ENCODE measurements at regions not wholly inside any gene's neighbourhood (a gene's known extent, or its start where the extent isn't known, plus 50 kb on each side); places are given as distances from the start of the nearest gene placed in this dataset.
A peak's percentile ranks its signal among the peaks of the same experiment; 100 is the strongest.
"Not testable (repeated sequence)": the region's sequence is repeated elsewhere in the genome, so short reads cannot be mapped to it uniquely, and the experiment has no call there.

DNA sequence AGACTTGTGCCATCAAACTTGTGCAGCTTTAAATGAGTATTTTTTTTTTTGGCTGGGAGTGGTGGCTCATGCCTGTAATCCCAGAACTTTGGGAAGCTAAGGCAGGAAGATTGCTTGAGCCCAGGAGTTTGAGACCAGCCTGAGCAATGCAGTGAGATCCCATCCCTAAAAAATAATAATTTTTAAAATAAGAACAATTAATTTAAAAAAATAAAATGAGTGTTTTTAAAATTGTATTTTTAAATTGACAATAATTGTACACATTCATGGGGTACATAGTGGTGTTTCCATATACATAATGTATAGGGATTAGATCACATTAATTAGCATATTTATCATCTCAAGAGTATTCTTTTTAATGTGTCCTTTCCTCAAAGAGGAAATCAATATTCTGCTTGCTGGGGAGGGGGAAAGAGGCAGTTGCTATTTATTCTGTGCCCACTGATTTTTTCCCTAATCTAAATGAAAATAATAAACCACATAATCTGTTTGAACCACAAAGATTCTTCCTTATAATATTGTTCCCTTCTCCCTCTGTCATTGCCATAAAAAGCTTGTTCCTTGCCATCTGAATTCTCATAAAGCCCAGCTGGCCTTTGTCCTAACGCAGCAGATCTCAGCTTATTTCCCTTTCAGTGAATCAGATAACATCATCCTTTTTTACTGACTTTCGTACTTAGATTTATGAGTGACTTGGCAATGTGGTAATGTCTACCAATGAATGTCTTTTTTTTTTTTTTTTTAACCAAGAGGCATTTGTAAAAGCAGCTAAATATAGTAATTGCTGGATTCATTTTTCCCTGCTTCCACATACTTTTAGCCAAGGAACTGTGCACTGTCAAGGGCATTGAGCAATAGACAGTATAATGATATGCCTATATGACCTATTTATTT, 81.8 kb upstream of the RUBCNL start:
- 17% methylated on average over 2 of the region's 2 CpGs for WGBS
- H3K9me3 ChIP-seq: no peaks in the 10 kb centered on the region
- H3K36me3 ChIP-seq: no peaks in the 10 kb centered on the region
- H3K4me1 ChIP-seq: no peaks in the 10 kb centered on the region
- H3K4me3 ChIP-seq: no peak overlapping the region
- no peaks in the 10 kb centered on the region for H3K27me3 ChIP-seq
- no peak overlapping the region for H3K27ac ChIP-seq
- DNase-seq (ENCODE audit: low spot score in 2 of 2): no peak
- no peak for TF ChIP-seq POLR2AphosphoS5 (IDR thresholded peaks at IDR 0.05)
- TF ChIP-seq POLR2A (IDR thresholded peaks at IDR 0.05): no peak
- TF ChIP-seq EP300 (IDR thresholded peaks at IDR 0.05): no peak
- TF ChIP-seq, protein P1, sequence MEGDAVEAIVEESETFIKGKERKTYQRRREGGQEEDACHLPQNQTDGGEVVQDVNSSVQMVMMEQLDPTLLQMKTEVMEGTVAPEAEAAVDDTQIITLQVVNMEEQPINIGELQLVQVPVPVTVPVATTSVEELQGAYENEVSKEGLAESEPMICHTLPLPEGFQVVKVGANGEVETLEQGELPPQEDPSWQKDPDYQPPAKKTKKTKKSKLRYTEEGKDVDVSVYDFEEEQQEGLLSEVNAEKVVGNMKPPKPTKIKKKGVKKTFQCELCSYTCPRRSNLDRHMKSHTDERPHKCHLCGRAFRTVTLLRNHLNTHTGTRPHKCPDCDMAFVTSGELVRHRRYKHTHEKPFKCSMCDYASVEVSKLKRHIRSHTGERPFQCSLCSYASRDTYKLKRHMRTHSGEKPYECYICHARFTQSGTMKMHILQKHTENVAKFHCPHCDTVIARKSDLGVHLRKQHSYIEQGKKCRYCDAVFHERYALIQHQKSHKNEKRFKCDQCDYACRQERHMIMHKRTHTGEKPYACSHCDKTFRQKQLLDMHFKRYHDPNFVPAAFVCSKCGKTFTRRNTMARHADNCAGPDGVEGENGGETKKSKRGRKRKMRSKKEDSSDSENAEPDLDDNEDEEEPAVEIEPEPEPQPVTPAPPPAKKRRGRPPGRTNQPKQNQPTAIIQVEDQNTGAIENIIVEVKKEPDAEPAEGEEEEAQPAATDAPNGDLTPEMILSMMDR (IDR thresholded peaks at IDR 0.05): no peak

DNA sequence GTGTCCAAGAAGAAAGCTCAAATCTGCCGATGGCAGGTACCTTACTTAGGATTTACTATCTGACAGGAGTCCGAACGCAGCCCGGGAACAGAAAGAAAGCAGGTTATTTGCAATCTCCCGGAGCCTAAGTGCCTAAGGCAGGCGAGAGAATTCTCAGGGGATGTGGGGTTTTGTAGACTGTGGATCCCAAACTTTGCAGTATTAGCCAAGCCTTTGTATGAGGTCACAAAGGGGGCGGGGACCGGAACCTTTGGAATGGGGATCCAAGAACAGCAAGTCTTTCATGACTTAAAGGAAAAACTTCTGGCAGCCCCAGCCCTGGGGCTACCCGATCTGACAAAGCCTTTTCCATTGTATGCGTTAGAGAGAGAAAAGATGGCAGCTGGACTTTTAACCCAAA, 80.6 kb upstream of the RUBCNL start:
- not testable (repeated sequence) for H3K9me3 ChIP-seq; DNase-seq (ENCODE audit: low spot score in 2 of 2); H3K4me3 ChIP-seq; H3K27me3 ChIP-seq; H3K4me1 ChIP-seq; H3K36me3 ChIP-seq
- WGBS: 68% methylated on average over 9 of the region's 10 CpGs
- peak overlapping the region; percentile 34 for H3K27ac ChIP-seq

DNA sequence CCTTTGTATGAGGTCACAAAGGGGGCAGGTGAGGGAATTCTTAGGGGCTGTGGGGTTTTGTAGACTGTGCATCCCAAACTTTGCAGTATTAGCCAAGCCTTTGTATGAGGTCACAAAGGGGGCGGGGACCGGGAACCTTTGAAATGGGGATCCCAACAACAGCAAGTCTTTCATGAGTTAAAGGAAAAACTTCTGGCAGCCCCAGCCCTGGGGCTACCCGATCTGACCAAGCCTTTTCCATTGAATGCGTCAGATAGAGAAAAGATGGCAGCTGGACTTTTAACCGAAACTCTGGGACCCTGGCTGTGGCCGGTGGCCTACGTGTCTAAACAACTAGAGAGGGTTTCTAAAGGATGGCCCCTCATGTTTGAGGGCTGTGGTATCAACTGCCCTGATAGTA, 79.0 kb upstream of the RUBCNL start:
- H3K27me3 ChIP-seq; DNase-seq (ENCODE audit: low spot score in 2 of 2); H3K4me3 ChIP-seq; H3K27ac ChIP-seq; H3K9me3 ChIP-seq; H3K4me1 ChIP-seq; H3K36me3 ChIP-seq: not testable (repeated sequence)
- WGBS: 81% methylated on average over 7 of the region's 7 CpGs

DNA sequence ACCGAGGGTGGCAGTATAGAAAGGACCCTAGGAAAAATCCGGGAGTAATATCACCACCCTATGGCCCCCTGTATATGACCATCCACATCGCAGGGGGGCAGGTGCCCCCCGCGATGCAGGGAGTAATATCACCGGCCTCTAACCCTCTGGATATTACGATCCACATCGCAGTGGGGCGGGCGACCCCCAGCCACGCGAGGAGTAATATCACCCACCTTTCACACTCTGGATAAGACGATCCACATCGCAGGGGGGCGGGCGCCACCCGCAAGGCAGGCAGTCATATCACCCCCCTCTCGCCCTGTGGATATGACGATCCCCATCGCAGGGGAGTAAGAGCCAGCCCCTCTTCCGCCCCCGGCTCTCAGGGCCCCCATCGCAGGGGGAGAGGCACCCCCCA, 76.7 kb upstream of the RUBCNL start:
- Histone ChIP-seq H3K36me3 (no peaks in the 10 kb centered on the region), H3K4me3 (no peak overlapping the region), H3K9me3 (no peaks in the 10 kb centered on the region), H3K4me1 (no peaks in the 10 kb centered on the region), H3K27me3 (no peaks in the 10 kb centered on the region), H3K27ac (no peak overlapping the region)
- DNase-seq (ENCODE audit: low spot score in 2 of 2): no peak
- 86% methylated on average over 6 of the region's 23 CpGs for WGBS
- TF ChIP-seq, protein P1 (IDR thresholded peaks at IDR 0.05): no peak
- TF ChIP-seq POLR2A (IDR thresholded peaks at IDR 0.05) (no peak), POLR2AphosphoS5 (IDR thresholded peaks at IDR 0.05) (no peak), EP300 (IDR thresholded peaks at IDR 0.05) (no peak)

DNA sequence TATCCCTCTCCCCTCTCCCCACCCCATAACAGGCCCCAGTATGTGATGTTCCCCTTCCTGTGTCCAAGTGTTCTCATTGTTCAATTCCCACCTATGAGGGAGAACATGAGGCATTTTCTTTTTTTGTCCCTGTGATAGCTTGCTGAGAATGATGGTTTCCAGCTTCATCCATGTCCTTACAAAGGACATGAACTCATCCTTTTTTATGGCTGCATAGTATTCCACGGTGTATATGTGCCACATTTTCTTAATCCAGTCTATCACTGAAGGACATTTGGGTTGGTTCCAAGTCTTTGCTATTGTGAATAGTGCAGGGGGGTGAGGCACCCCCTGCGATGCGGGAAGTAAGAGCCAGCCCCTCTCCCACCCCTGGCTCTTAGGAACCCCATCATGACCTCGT, 73.2 kb upstream of the RUBCNL start:
- H3K4me1 ChIP-seq; H3K9me3 ChIP-seq; H3K27ac ChIP-seq; H3K27me3 ChIP-seq; H3K4me3 ChIP-seq; DNase-seq (ENCODE audit: low spot score in 2 of 2); H3K36me3 ChIP-seq: not testable (repeated sequence)
- WGBS: 88% methylated on average over 4 of the region's 4 CpGs

DNA sequence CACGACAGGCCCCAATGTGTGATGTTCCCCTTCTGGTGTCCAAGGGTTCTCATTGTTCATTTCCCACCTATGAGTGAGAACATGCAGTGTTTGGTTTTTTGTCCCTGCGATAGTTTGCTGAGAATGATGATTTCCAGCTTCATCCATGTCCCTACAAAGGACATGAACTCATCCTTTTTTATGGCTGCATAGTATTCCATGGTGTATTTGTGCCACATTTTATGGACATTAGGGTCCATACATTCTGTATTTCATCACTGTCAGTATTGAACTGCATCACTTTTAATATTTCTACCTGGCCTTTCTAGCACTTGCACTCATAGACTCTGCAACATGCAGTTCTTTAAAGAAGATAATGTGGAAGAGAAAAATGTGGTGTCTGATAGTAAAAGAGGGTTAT, 70.2 kb upstream of the RUBCNL start:
- not testable (repeated sequence) for H3K27ac ChIP-seq; H3K4me1 ChIP-seq; H3K27me3 ChIP-seq; H3K4me3 ChIP-seq; H3K36me3 ChIP-seq; H3K9me3 ChIP-seq; DNase-seq (ENCODE audit: low spot score in 2 of 2)
- WGBS: 63% methylated on average over 2 of the region's 2 CpGs

DNA sequence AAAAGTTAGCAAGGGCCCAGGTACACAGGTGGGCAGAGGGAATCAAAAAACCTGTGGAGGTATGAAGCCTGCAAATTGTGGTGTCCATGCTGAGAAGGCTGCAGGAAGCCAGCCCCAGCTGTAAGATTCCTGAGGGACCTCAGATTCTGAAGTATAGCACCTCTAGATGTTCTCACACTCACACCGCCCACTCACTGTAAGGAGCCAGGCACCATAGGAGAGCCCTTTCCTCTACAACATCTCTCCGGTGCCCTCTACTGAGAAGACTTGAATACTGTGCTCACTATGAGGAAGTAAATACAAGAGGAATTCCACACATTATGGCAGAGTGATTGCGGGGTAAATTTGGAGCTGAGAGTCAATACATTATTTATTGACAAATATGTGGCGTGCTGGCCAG, 68.9 kb upstream of the RUBCNL start:
- not testable (repeated sequence) for H3K4me3 ChIP-seq; DNase-seq (ENCODE audit: low spot score in 2 of 2); H3K36me3 ChIP-seq; H3K4me1 ChIP-seq; H3K9me3 ChIP-seq; H3K27ac ChIP-seq; H3K27me3 ChIP-seq
- 55% methylated on average over 3 of the region's 4 CpGs for WGBS

DNA sequence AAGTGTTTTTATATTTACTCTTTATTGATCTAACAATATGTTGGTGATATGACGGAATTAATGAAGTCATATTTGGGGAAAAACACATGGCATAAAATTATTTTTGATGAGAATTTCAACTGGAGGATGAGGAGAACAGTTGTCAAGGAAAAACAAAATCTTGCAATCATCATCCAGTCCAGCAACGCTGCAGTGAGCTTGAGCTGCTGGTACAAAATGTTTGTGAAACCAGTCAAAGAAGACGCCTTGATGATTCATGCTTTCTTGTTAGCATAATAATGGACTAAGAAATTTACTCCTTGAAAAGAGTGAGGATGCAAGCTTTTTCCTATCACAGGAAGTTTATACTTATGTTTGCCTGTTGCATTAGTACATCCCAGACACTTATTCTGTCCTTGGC, 64.1 kb upstream of the RUBCNL start:
- not testable (repeated sequence) for H3K27ac ChIP-seq; DNase-seq (ENCODE audit: low spot score in 2 of 2); H3K9me3 ChIP-seq; H3K27me3 ChIP-seq; H3K4me1 ChIP-seq; H3K36me3 ChIP-seq; H3K4me3 ChIP-seq
- 64% methylated on average over 3 of the region's 3 CpGs for WGBS

DNA sequence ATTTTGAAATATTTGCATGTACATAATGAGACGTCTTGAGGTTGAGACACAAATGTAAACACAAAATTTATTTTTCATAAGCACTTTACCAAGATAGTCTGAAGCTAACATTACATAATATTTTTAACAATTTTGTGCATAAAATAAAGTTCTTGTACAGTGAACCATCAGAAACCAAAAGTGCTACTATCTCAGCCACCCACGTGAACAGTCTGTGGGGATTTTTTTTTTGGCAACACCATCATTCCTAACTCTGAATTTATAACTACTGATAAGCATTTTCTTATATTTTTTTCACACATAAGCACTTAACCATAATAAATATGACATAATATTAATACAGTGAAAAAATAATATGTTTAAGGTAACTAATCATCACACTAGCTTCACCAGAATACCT, 62.9 kb upstream of the RUBCNL start:
- not testable (repeated sequence) for DNase-seq (ENCODE audit: low spot score in 2 of 2); H3K36me3 ChIP-seq; H3K9me3 ChIP-seq; H3K4me3 ChIP-seq; H3K4me1 ChIP-seq; H3K27ac ChIP-seq; H3K27me3 ChIP-seq
- WGBS: 62% methylated on average over 2 of the region's 2 CpGs

DNA sequence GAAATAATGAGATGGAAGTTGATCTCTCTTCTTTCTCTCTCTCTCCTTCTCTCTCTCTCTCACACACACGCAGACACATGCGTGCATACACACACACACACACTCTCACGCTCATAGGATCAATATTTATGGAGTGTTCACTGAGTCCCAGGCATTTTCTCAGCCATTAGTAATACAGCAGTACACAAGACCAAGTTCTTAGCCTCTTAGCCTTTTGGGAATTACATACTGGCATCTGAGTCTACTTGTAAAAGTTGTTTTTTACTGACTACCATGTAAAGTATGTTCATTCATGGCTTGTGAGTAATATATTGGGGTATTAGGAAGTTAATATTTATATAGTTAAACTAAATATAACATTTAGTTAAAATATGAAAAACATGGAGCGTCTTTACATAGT, 61.1 kb upstream of the RUBCNL start:
- not testable (repeated sequence) for H3K27ac ChIP-seq

DNA sequence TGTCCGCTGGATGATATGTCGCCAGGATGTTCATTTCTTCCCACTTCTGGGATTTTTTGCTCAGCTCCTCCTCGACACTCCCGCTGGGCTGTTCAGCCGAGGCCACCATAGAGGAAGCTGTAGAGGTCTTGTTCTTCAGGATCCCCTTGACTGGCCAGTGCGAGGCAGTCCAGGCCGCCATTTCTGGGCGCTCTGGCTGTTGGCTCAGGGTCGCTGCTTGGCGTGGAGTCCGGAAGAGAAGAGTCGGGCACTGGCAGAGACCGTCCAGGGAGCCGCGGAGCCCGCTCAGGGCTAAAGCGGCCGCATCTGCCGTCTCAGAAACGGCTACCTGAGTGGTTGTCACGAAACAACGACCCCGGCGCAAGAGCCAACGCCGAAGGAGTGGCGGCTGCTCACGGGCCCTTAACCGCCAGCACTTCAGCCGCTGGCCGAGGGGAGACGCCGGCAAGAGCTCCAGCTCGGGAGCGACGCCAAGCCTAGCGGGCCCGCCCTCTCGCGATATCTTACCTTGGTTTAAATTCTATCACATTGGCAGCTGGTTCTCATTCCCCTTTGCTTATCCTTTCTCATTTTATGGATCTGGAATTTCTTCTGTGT, 50.9 kb upstream of the RUBCNL start:
- H3K27me3 ChIP-seq; H3K4me3 ChIP-seq; DNase-seq (ENCODE audit: low spot score in 2 of 2); H3K36me3 ChIP-seq; H3K9me3 ChIP-seq; H3K4me1 ChIP-seq; H3K27ac ChIP-seq: not testable (repeated sequence)
- WGBS: 75% methylated on average over 37 of the region's 40 CpGs

More for the DNA sequence above, 61.1 kb upstream of the RUBCNL start:
- not testable (repeated sequence) for H3K36me3 ChIP-seq; DNase-seq (ENCODE audit: low spot score in 2 of 2); H3K27me3 ChIP-seq; H3K4me3 ChIP-seq; H3K4me1 ChIP-seq; H3K9me3 ChIP-seq
- WGBS: 78% methylated on average over 4 of the region's 4 CpGs

Data from suprapubic skin (tissue), 4 donors.